Endothelial cell of umbilical vein (primary cell): ENCODE measurements at regions not wholly inside any gene's neighbourhood (a gene's known extent, or its start where the extent isn't known, plus 50 kb on each side); places are given as distances from the start of the nearest gene placed in this dataset.

ENCODE experiments used
- BruUV-seq: library from RNA; stranded (reverse); fragments of 400-500 nt; replicated peaks from 2 replicates; lab custom pipeline; 2021; lab: Mats Ljungman, UMichigan
- CTCF ChIA-PET: fragments of 300-600, 350-600 bp; sonication (Branson Sonifier 250); formaldehyde crosslinking; loops from one replicate; lab custom pipeline; 2021; ENCODE audit warnings: antibody characterized with exemption, inconsistent platforms; lab: Charles Lee
- POLR2A ChIA-PET: fragments of 300-600, 350-600 bp; sonication (Branson Sonifier 250); formaldehyde crosslinking; loops from one replicate; lab custom pipeline; 2021; ENCODE audit warnings: antibody characterized with exemption, inconsistent platforms; lab: Charles Lee
- DNase-seq: peaks from one replicate; pipeline ENCODE4 v3.0.0-alpha.2; 2011; ENCODE audit warnings: low read depth, low spot score
- FAIRE-seq: peaks from 2 replicates; lab custom pipeline; 2011; peaks lifted over from hg19 to GRCh38; lab: Jason Lieb, UNC
- H2AFZ ChIP-seq: 2 replicates; pipeline ENCODE4 v1.6.0; 2012; ENCODE audit warnings: low read depth, low read length, control low read depth, inconsistent platforms
- H3K27ac ChIP-seq: 2 replicates; pipeline ENCODE4 v1.5.1; 2011; ENCODE audit warnings: low read depth, mild to moderate bottlenecking, control low read depth, low read length, moderate library complexity; ENCODE audit not compliant: insufficient read depth
- H3K27me3 ChIP-seq, 2 experiments: 2 replicates each; pipeline versions ENCODE4 v1.6.0 to v1.6.1; 2011; ENCODE audit warnings: low read length in 2 of 2, mixed read lengths in 1 of 2; ENCODE audit not compliant: control insufficient read depth in 2 of 2, insufficient read depth in 2 of 2
- H3K36me3 ChIP-seq, 2 experiments: 2 replicates in 1 of 2; 3 replicates in 1 of 2; pipeline ENCODE4 v1.5.1; 2011; ENCODE audit warnings: low read length in 2 of 2, mild to moderate bottlenecking in 1 of 2, moderate library complexity in 1 of 2; ENCODE audit not compliant: control insufficient read depth in 2 of 2, insufficient read depth in 2 of 2; ENCODE audit errors: extremely low read depth in 1 of 2
- H3K4me1 ChIP-seq: 3 replicates; pipeline ENCODE4 v1.5.1; 2011; ENCODE audit warnings: mild to moderate bottlenecking, low read length; ENCODE audit not compliant: control insufficient read depth, insufficient read depth; ENCODE audit errors: extremely low read depth
- H3K4me2 ChIP-seq: 2 replicates; pipeline ENCODE4 v1.6.1; 2011; ENCODE audit warnings: low read length, control low read depth, mixed read lengths; ENCODE audit not compliant: insufficient read depth
- H3K4me3 ChIP-seq, 3 experiments: fragments of 200-600 bp in 1 of 3; sonication (generic), shearing (Covaris generic) in 1 of 3; replicated peaks in 1 of 3; 2 replicates each; pipeline ENCODE4 v1.5.1; 2011 to 2016; ENCODE audit warnings: control low read depth in 3 of 3, low read length in 3 of 3, mild to moderate bottlenecking in 2 of 3, inconsistent platforms in 1 of 3, low read depth in 1 of 3, moderate library complexity in 1 of 3; ENCODE audit not compliant: insufficient read depth in 1 of 3
- H3K79me2 ChIP-seq: 2 replicates; pipeline ENCODE4 v1.6.0; 2012; ENCODE audit warnings: low read length, inconsistent platforms; ENCODE audit not compliant: control insufficient read depth, insufficient read depth
- H3K9ac ChIP-seq: replicated peaks from 2 replicates; pipeline ENCODE3; 2011; ENCODE audit warnings: low read length, control low read depth; ENCODE audit not compliant: insufficient read depth; ENCODE audit errors: extremely low read depth
- H3K9me1 ChIP-seq: replicated peaks from 3 replicates; pipeline ENCODE4 v1.6.0; 2011; ENCODE audit warnings: mild to moderate bottlenecking, low read length; ENCODE audit not compliant: control insufficient read depth, insufficient read depth; ENCODE audit errors: extremely low read depth
- H3K9me3 ChIP-seq: replicated peaks from 2 replicates; pipeline ENCODE4 v1.5.1; 2012; ENCODE audit warnings: low read length, inconsistent platforms; ENCODE audit not compliant: control insufficient read depth, insufficient read depth
- H4K20me1 ChIP-seq: replicated peaks from 2 replicates; pipeline ENCODE3; 2011; ENCODE audit warnings: mild to moderate bottlenecking, low read length; ENCODE audit not compliant: control insufficient read depth, insufficient read depth; ENCODE audit errors: extremely low read depth
- CTCF ChIP-seq, 2 donors: IDR thresholded peaks; 1 replicate in 1 of 2; 2 replicates in 1 of 2; pipeline ENCODE4 v1.5.1; 2011; ENCODE audit warnings: low read length in 2 of 2, mild to moderate bottlenecking in 2 of 2, moderate library complexity in 2 of 2, control low read depth in 1 of 2, inconsistent platforms in 1 of 2, low read depth in 1 of 2; ENCODE audit not compliant: insufficient read depth in 1 of 2; ENCODE audit errors: extremely low read depth in 1 of 2
- EZH2 ChIP-seq: IDR thresholded peaks from 2 replicates; pipeline ENCODE4 v1.6.1; 2012; ENCODE audit warnings: borderline replicate concordance, low read depth, mild to moderate bottlenecking, moderate library complexity, low read length, inconsistent platforms; ENCODE audit not compliant: severe bottlenecking
- FOS ChIP-seq: IDR thresholded peaks from 2 replicates; pipeline ENCODE4 v1.6.1; 2011; ENCODE audit warnings: mild to moderate bottlenecking, low read length, moderate library complexity, borderline replicate concordance; ENCODE audit not compliant: insufficient read depth
- GATA2 ChIP-seq: IDR thresholded peaks from 2 replicates; pipeline ENCODE4 v1.7.0; 2011; ENCODE audit warnings: low read depth, mild to moderate bottlenecking, moderate library complexity, mixed read lengths, low read length; ENCODE audit not compliant: insufficient read length, insufficient read depth
- JUN ChIP-seq: IDR thresholded peaks from 2 replicates; pipeline ENCODE4 v1.6.1; 2011; ENCODE audit warnings: borderline replicate concordance, low read depth; ENCODE audit not compliant: insufficient read length, insufficient read depth
- MAX ChIP-seq: IDR thresholded peaks from 2 replicates; pipeline ENCODE4 v1.6.1; 2011; ENCODE audit not compliant: insufficient read depth, insufficient read length
- MYC ChIP-seq: IDR thresholded peaks from one replicate; pipeline ENCODE4 v1.6.1; 2011; ENCODE audit warnings: mild to moderate bottlenecking, low read depth, low read length
- POLR2A ChIP-seq: IDR thresholded peaks from 2 replicates; pipeline ENCODE4 v1.6.1; 2012; ENCODE audit warnings: low read depth, mild to moderate bottlenecking, control low read depth, low read length
- POLR2AphosphoS5 ChIP-seq: IDR thresholded peaks from 2 replicates; pipeline ENCODE4 v1.6.1; 2012; ENCODE audit warnings: low read depth, mild to moderate bottlenecking, control low read depth, low read length, moderate library complexity; ENCODE audit not compliant: insufficient read depth
- dilution Hi-C: fragments of 300-500 bp; cut with MboI; formaldehyde crosslinking; loops from one replicate; pipeline ENCODE4 v1.15.0; 2019; ENCODE audit warnings: low sequenced_read_pairs; ENCODE audit not compliant: extremely low pct_ligation_motif_present
- intact Hi-C: fragments of 100-400 bp; cut with micrococcal nuclease; formaldehyde crosslinking; loops from one replicate; pipeline ENCODE4 v1.10.0; 2022

GRCh38 chr18:2213905-2214304, 357.4 kb downstream of the METTL4 start:
- H4K20me1 ChIP-seq = no peaks in the 10 kb centered on the region
- intact Hi-C loops (no loop called here), dilution Hi-C loops (no loop called here)
- BruUV-seq = no TSS peak
- no peaks in the 10 kb centered on the region for H3K36me3 ChIP-seq
- FAIRE-seq = no peak
- no peak for TF ChIP-seq MAX
- no peak for TF ChIP-seq POLR2AphosphoS5
- no peak for TF ChIP-seq JUN
- no peak for TF ChIP-seq FOS
- TF ChIP-seq MYC = no peak
- TF ChIP-seq POLR2A = no peak
- TF ChIP-seq GATA2 = no peak
- no peak for TF ChIP-seq EZH2
- no peak for TF ChIP-seq CTCF (IDR thresholded peaks at IDR 0.05; ENCODE audit: extremely low read depth in 1 of 2, insufficient read depth in 1 of 2, low read depth in 1 of 2, low read length in 2 of 2)
- no peak overlapping the region for H3K9ac ChIP-seq
- H3K27me3 ChIP-seq = no peaks in the 10 kb centered on the region
- POLR2A ChIA-PET = no interaction called here
- H3K4me2 ChIP-seq = no peak overlapping the region
- no peak for DNase-seq
- H2AFZ ChIP-seq = no peak overlapping the region
- no peaks in the 10 kb centered on the region for H3K9me3 ChIP-seq
- no peaks in the 10 kb centered on the region for H3K79me2 ChIP-seq
- no peaks in the 10 kb centered on the region for H3K9me1 ChIP-seq
- CTCF ChIA-PET = no interaction called here
- H3K4me1 ChIP-seq = no peaks in the 10 kb centered on the region
- H3K4me3 ChIP-seq = no peak overlapping the region
- no peak overlapping the region for H3K27ac ChIP-seq
